Activated B cell treated with CpG ODN at 0.5 μM for 24 hours (primary cell): ENCODE measurements at regions not wholly inside any gene's neighbourhood (a gene's known extent, or its start where the extent isn't known, plus 50 kb on each side); places are given as distances from the start of the nearest gene placed in this dataset.

Experiments used
- ATAC-seq: fragments of 200-7000 bp; cut with Tn5 transposase; one replicate; pipeline ENCODE4 v1.10.0; 2021; ENCODE audit warnings: low read depth, mild to moderate bottlenecking, moderate library complexity
- CTCF ChIA-PET: fragments of 350-600 bp; sonication (Branson Sonifier 250); formaldehyde crosslinking; loops from one replicate; lab custom pipeline; 2021; ENCODE audit warnings: antibody characterized with exemption; lab: Charles Lee
- POLR2A ChIA-PET: fragments of 350-600 bp; sonication (Branson Sonifier 250); formaldehyde crosslinking; loops from one replicate; lab custom pipeline; 2021; ENCODE audit warnings: antibody characterized with exemption; lab: Charles Lee
- DNase-seq: peaks from one replicate; pipeline ENCODE4 v3.0.0; 2022
- H3K27ac Mint-ChIP-seq: one replicate; pipeline ENCODE4 v1.8.0; 2020; ENCODE audit warnings: mixed read lengths
- H3K27me3 Mint-ChIP-seq: one replicate; pipeline ENCODE4 v1.8.0; 2021; ENCODE audit warnings: mixed read lengths
- H3K36me3 Mint-ChIP-seq: one replicate; pipeline ENCODE4 v1.8.0; 2021; ENCODE audit warnings: low read depth, mixed read lengths
- H3K4me1 Mint-ChIP-seq: one replicate; pipeline ENCODE4 v1.8.0; 2021; ENCODE audit warnings: mixed read lengths
- H3K4me3 Mint-ChIP-seq: one replicate; pipeline ENCODE4 v1.8.0; 2020; ENCODE audit warnings: mild to moderate bottlenecking, mixed read lengths
- H3K9me3 Mint-ChIP-seq: one replicate; pipeline ENCODE4 v1.8.0; 2020; ENCODE audit warnings: mixed read lengths
- intact Hi-C: fragments of 100-400 bp; cut with micrococcal nuclease; formaldehyde crosslinking; loops from one replicate; pipeline ENCODE4 v1.15.1; 2024
- TF ChIP-seq, protein P1 (sequence below): fragments of 200-600 bp; IDR thresholded peaks from one replicate; pipeline ENCODE4 v1.8.0; 2022; ENCODE audit warnings: antibody characterized with exemption, mild to moderate bottlenecking

GRCh38 chr2:70397186-70397585 lies 95.3 kb upstream of the FAM136A start:
- TF ChIP-seq, protein P1, sequence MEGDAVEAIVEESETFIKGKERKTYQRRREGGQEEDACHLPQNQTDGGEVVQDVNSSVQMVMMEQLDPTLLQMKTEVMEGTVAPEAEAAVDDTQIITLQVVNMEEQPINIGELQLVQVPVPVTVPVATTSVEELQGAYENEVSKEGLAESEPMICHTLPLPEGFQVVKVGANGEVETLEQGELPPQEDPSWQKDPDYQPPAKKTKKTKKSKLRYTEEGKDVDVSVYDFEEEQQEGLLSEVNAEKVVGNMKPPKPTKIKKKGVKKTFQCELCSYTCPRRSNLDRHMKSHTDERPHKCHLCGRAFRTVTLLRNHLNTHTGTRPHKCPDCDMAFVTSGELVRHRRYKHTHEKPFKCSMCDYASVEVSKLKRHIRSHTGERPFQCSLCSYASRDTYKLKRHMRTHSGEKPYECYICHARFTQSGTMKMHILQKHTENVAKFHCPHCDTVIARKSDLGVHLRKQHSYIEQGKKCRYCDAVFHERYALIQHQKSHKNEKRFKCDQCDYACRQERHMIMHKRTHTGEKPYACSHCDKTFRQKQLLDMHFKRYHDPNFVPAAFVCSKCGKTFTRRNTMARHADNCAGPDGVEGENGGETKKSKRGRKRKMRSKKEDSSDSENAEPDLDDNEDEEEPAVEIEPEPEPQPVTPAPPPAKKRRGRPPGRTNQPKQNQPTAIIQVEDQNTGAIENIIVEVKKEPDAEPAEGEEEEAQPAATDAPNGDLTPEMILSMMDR: no peak
- no peaks in the 10 kb centered on the region for H3K9me3 Mint-ChIP-seq
- no peak overlapping the region for H3K4me3 Mint-ChIP-seq
- H3K27ac Mint-ChIP-seq: no peak overlapping the region
- peaks cover 31% of the 10 kb centered on the region for H3K27me3 Mint-ChIP-seq
- no peaks in the 10 kb centered on the region for H3K4me1 Mint-ChIP-seq
- no peak for DNase-seq
- H3K36me3 Mint-ChIP-seq: no peaks in the 10 kb centered on the region
- ATAC-seq: no peak
- CTCF ChIA-PET: no interaction called here
- POLR2A ChIA-PET: no interaction called here
- intact Hi-C loops: no loop called here

- Mint-ChIP-seq H3K4me1 (no peaks in the 10 kb centered on the region), H3K27me3 (peaks cover 26% of the 10 kb centered on the region), H3K27ac (no peak overlapping the region), H3K9me3 (no peaks in the 10 kb centered on the region), H3K4me3 (no peak overlapping the region), H3K36me3 (no peaks in the 10 kb centered on the region)
- ChIA-PET POLR2A (no interaction called here), CTCF (no interaction called here)
- ATAC-seq: no peak
- TF ChIP-seq, protein P1: no peak
- intact Hi-C loops: no loop called here
- no peak for DNase-seq
These were observed 94.7 kb upstream of the FAM136A start for GRCh38 chr2:70396612-70397011.

DNA sequence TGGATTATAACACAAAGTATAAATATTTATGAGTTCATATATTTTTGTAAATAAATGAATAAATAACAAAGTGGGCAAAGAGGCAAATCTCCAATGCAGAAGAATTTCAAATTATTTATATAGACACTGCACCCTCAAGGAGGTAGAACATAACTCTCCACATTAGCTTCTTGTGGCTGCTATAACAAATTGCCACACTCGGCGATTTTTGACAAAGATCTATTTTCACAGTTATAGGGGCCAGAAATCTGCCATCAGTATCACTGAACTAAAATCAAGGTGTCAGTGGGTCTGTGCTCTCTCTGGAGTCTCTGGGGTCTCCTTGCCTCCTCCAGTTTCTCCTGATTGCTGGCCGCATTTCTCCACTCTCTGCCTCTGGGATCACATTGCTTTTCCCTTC lies 92.0 kb upstream of the FAM136A start:
- ChIA-PET CTCF (no interaction called here), POLR2A (no interaction called here)
- Mint-ChIP-seq H3K4me1 (no peaks in the 10 kb centered on the region), H3K36me3 (no peaks in the 10 kb centered on the region), H3K27ac (no peak overlapping the region), H3K27me3 (peaks cover 25% of the 10 kb centered on the region), H3K9me3 (no peaks in the 10 kb centered on the region), H3K4me3 (no peak overlapping the region)
- TF ChIP-seq, protein P1: no peak
- ATAC-seq (no peak), DNase-seq (no peak)
- intact Hi-C loops: no loop called here

- no peak for DNase-seq
- H3K9me3 Mint-ChIP-seq: no peaks in the 10 kb centered on the region
- ChIA-PET POLR2A (no interaction called here), CTCF (no interaction called here)
- H3K4me3 Mint-ChIP-seq: no peak overlapping the region
- intact Hi-C loops: no loop called here
- no peak overlapping the region for H3K27ac Mint-ChIP-seq
- ATAC-seq: no peak
- no peaks in the 10 kb centered on the region for H3K36me3 Mint-ChIP-seq
- TF ChIP-seq, protein P1: no peak
- H3K27me3 Mint-ChIP-seq: peaks cover 24% of the 10 kb centered on the region
- H3K4me1 Mint-ChIP-seq: no peaks in the 10 kb centered on the region
These were observed 90.1 kb upstream of the FAM136A start for GRCh38 chr2:70391988-70392387.

DNA sequence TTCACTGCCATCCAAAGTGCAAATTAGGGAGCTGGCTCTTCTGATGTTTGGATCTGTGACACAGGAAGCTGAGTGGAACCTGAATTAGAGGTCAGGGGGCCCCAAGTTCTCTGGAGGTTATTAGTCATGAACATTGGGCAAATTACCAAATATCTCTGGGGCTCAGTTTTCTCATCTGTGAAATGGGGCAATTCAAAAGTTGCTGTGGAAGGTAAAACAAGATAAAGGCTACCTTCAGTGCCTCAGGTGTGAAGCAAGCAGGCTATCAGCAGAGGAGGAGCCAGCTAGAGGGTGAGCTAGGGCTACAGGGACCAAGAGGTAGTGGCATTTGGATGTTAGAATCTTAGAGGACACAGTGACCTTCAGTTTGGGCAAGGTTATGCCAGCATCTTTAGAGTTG lies 89.4 kb upstream of the FAM136A start:
- TF ChIP-seq, protein P1: no peak
- peaks cover 23% of the 10 kb centered on the region for H3K27me3 Mint-ChIP-seq
- intact Hi-C loops: no loop called here
- H3K4me3 Mint-ChIP-seq: no peak overlapping the region
- CTCF ChIA-PET: no interaction called here
- H3K9me3 Mint-ChIP-seq: no peaks in the 10 kb centered on the region
- H3K27ac Mint-ChIP-seq: no peak overlapping the region
- H3K4me1 Mint-ChIP-seq: no peaks in the 10 kb centered on the region
- ATAC-seq (no peak), DNase-seq (no peak)
- POLR2A ChIA-PET: no interaction called here
- H3K36me3 Mint-ChIP-seq: no peaks in the 10 kb centered on the region
